Ishikawa (cell line): ENCODE measurements at regions not wholly inside any gene's neighbourhood (a gene's known extent, or its start where the extent isn't known, plus 50 kb on each side); places are given as distances from the start of the nearest gene placed in this dataset.

Experiments used
- CEBPB ChIP-seq: IDR thresholded peaks from 2 replicates; pipeline ENCODE4 v1.6.1; 2012
- CREB1 ChIP-seq: IDR thresholded peaks from 2 replicates; pipeline ENCODE4 v1.6.1; 2012; ENCODE audit warnings: low read depth
- EP300 ChIP-seq: IDR thresholded peaks from 2 replicates; pipeline ENCODE4 v1.6.1; 2012; ENCODE audit warnings: borderline replicate concordance
- RAD21 ChIP-seq: IDR thresholded peaks from 2 replicates; pipeline ENCODE4 v1.6.1; 2012; ENCODE audit warnings: low read depth
- YY1 ChIP-seq: IDR thresholded peaks from 2 replicates; pipeline ENCODE4 v1.6.1; 2012; ENCODE audit warnings: low read depth

DNA sequence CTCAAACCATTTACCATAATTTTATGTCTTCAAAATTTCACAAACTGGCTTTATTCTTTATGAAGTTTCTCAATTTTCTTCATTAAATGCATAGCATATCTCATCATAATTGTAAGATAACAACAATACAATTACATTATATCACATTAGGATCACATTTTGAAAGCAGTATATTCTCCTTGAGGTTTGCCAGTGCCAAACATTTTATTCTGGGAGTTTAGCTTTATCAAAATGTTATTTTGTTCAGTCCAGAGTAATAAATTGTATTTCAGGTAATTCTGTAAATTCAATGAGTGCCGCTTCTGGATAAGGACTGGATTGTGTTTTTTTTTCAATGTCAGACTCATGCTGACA is 234.6 kb upstream of the MIR17HG start:
- TF ChIP-seq CEBPB (no peak), EP300 (no peak), CREB1 (no peak), RAD21 (no peak), YY1 (no peak)
